NCI-H446 (cell line): ENCODE measurements at regions not wholly inside any gene's neighbourhood (a gene's known extent, or its start where the extent isn't known, plus 50 kb on each side); places are given as distances from the start of the nearest gene placed in this dataset.
A peak's percentile ranks its signal among the peaks of the same experiment; 100 is the strongest.
"Not testable (repeated sequence)": the region's sequence is repeated elsewhere in the genome, so short reads cannot be mapped to it uniquely, and the experiment has no call there.

Source experiments
- DNase-seq, 2 experiments: peaks; one replicate each; lab custom pipeline; 2025; lab: John Stamatoyannopoulos, UW

DNA sequence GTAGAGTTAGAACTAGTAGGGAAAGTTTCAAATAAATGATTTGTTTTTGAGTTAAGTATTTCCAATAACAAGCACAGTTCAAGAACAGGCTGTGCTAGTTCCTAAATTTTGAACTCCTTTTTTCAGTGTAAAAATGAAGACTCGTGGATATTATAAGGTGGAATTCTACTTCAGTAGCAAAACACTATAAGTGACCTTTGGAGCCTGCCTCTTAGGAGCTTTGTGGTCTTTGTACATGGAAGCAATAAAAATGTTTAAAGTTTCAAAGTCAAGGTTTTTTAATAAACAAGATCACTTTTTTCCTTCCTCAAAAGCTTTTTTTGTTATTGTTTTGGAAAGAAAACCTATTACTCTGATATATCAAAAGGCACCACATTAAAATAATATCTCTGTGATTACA is 292.4 kb upstream of the VWC2 start:
- DNase-seq: no peak

DNA sequence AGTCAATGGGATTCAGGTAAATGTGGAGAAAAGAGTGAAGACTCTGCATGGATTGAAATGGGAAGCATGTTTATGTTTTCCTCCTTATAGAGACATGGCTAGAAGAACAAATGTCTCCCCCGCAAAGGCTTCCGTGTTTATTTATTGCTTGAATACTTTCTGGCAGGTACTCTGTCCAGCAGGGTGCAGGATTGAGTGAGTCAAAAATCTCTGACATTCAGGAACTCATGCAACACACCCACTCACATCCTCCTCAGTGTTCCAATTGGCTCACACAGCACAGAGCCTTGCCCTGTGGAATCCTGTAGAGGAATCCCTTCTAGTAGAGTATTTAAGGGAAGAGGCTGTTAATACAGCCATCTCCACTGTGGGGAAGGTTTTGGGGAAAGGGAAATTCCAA is 290.3 kb upstream of the VWC2 start:
- DNase-seq: peak in 1 of 2 experiments; percentile 35

DNA sequence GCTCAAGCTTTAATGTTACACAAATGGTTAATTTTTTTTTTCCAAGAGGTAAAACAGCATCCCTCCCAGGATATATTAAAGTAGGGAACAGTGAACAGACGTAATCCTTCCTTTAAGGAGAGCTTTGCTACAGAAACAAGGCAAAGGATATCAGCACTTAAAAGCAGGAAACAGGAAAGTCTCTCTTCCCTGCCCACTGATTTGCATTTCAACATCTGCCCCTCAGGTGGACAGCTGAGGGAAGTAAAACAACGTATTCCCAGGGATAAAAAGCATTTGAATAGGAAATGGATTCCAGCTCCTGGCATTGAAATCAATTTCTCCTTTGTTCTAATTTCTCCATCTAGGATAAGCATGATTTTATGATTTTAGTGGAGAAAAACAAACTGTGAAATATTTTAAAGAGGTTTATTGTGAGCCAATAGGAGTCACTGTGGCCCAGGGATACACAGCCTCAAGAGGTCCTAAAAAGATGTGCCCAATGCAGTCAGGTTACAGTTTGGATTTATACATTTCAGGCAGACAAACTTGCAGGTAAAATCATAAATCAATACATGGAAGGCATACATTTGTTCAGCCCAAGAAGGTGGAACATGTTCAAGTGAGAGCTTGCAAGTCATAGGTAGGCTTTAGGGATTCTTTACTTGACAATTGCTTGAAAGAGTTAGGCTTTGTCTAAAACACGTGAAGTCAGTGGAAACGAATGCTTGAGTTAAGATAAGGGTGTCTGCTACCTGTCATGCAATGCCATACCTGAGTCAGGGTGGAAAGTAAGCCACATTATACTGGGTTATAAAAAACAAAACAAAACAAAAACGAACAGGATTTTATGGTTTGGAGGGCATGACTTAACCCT is 286.2 kb upstream of the VWC2 start:
- no peak for DNase-seq

DNA sequence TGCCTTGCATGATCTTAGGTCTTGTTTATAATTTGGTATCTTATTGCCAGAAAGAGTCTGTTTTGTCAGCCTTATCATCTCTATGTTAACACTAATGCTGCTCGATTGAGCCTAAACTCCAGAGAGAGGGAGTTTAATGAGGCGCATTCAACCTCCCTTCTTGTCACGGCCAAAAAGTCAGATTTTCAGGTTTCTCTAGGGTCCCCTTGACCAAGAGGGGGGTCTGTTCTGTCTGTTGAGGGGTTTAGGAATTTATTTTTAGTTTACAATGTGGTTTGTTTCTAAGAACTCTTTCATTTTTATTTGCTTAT is 285.7 kb upstream of the VWC2 start:
- no peak for DNase-seq

DNA sequence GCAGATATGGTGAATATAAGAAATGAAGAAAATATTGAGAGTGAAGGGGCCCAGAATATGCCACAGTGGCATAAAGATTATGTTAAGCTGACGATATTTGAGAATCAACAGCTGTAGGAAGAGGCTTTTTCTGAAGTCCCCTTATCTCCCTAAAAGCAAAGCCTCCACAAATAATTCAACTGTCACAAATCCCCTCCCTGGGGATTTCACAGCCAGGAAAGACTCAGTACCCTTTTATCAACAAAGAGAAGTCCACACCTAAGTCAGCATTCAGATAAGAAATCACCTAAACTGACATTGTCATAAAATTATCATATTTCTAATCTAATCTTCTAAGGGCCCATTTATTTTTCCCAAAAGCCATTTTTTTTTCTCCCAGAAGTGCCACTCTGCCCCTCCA is 284.9 kb upstream of the VWC2 start:
- DNase-seq: no peak

DNA sequence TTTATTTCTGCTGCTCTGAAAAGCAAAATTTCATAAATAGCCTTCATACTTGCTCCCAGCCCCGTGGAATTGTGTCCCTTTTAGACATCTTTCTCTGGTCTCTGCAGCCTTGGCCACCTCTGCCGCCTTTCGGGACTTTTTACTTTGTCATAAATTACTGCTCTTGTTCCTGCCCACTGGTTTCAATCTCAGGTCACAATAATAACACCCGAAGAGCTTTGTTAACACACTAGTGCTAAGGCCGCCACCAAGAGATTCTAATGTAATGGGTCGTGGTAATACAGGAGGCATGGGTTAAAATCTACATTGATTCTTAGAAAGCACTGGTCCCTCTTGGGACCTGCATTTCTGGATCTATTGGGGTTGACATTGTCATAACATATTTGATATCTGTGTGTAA is 276.0 kb upstream of the VWC2 start:
- DNase-seq: no peak

DNA sequence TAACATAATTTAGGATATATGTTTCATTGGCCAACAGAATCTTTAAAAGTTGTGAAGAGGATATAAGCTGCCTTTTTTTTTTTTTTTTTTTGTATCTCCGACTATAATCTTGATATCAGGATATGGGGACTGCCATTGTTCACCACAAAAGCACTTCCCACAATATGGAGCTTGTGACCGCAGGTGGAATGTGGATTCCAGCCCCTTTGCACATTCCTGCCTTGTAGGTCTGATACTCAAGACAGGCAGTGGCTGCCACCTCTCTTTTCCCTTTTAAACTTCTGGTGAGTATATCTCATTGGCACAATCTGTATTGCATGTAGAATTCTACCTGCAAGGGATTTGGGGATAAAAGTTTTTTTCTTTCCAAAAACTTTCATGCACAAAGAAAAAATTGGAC is 272.7 kb upstream of the VWC2 start:
- no peak for DNase-seq

DNA sequence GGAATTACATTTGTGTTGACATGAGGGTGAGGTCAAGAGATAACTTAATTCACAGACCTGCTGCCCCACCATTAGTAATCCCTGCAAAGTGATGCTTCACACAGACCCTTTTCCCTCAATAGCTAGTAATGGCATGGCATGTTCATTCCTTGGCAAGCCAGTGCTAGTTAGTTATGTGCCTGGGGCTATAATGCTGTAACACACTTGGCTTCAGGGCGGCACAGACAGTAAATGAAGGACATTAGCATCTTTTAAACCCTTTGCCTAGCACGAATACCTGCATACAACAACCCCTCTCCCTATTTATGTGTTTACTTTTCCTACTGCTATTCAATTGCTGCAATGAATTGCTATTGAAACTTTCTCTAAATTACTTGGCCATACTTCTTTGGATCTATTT is 266.2 kb upstream of the VWC2 start:
- not testable (repeated sequence) for DNase-seq

DNA sequence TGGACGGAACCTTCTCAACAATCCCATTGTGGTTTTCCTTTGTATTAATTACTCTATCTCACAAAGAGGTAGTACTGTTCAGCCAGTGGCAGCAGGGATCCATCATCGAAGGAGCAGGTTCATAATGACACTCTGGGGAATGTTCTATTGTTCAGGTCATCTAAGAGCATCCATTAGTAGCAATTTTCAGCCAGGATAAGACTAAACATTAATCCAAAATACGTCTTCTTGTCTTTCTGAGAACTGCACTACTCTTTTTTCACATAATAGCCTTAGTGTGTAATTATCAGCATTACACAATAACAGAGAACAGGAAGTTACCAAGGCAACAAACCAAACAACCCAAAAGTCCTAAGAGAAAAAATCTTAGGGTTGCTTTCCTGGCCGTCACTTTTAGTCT is 259.5 kb upstream of the VWC2 start:
- no peak for DNase-seq

DNA sequence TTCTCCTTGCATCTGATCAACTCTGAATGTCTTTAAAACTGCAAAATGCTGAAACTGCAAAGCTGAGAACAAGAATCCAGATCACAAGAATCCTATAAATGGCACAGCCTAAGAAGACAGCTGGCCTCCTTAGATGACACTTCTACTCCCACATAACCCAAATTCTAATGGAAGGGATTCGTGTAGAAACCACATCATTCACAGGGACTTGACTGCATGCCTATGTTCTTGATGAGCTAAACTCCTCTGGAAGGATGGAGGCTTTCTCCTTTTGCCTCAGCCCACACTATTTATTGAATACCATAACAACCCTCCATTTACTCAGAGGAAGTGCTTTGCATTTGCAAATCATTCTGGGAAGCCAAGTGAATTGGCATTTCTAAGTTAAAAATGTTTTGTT is 252.5 kb upstream of the VWC2 start:
- DNase-seq: no peak

DNA sequence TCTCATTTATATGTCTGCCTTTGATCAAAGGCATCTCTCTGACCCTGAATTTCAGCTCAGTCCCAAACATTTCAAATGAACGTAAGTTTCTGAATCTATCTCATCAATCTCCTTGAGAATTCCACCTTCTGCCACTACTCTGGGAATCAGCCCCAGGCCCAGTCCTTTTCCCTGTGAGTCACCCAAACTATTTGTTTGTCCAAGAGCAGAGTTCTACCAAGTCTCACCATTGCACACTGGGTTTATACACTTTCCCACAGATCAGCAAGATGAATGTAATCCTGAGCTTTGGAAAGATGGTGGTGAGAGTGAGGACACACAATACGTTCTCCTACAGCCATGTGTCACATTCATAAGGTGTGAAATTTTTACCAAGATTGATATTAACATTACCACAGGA is 251.3 kb upstream of the VWC2 start:
- DNase-seq: no peak

DNA sequence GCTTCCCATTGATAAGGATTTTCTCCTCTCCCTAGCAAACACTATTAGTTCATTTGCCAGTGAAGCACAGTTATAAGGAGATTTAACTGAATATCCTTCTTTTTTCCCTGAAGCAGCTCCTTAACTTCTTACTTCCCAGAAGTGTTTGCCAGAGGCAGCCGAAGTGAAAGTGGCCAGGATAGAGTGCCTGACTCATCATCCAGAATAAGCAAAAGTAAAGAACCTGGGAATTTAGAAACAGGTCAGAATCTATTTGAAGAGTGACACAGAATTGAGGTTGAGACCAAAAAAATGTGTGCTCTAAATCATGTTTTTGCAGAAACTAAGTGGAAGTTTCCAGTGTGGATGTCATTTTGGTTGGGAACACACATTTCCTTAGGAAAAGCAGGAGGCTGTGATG is 249.6 kb upstream of the VWC2 start:
- no peak for DNase-seq

DNA sequence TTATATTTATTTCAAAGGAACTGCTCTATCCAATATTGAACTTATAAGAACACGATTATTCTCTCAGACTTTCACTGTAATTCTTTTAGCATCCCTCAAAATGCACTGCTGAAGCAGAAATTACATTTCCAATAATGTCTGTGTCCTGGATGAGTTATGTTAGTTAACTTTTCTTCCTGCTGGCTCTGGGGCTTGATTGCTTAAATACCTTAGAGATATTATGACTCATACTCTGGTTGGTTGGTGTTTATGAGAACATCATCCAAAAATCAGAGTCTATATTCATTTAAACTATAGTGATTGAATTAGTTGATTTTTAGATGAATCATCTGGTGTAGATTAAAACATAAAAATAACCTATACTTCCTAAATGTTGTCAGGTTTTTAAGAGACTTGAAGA is 246.3 kb upstream of the VWC2 start:
- no peak for DNase-seq

DNA sequence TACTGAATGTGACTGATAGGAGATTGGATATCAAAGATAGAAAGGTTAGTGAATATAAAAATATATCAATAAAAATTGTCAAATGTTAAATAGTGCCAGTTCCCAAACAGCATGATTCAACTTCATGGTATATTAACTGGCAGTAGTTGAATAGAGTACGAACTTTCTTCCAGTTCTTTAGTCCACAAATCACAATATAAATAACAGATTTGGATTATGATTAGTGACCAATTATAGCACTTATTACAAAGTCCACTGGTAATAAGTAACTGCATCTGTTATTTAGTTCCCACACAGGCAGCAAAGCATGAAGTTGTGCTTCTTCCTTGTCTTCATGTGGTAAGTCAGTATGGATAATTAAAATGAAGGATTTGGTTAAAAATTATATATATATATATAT is 243.0 kb upstream of the VWC2 start:
- no peak for DNase-seq

DNA sequence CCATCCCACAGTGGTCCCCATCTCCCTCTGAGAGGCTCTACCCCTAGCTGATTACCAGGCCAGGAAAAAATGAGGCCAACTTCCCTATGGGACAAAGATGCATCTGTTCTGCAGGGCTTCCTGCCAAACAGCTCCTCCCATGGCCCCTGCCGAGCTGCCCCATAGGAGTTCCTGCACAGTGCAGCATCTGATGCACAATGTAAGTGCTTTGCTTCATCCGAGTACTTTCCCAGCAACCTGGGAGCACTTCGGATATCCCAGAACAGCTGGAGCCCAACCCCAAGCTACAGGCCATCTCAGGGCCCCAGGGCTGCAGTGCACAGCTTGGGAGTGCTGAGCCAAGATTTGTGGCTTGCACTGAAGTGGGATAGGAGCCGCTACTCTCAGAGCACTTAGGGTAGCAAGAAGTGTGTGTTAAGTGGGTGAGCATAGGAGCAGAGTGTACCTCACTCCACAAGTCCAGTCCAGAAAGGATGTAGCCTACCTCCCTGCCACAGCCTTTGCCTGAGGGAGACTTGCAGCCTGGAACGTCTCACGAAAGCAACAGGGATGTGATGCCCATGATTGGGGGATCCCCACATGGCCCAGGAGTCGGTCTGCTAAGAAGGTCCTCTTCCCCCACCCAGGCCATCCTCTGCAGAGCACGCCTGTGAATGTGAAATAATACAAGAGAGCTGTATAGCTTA is 209.6 kb upstream of the VWC2 start:
- DNase-seq: peak; percentile 18 to 67

DNA sequence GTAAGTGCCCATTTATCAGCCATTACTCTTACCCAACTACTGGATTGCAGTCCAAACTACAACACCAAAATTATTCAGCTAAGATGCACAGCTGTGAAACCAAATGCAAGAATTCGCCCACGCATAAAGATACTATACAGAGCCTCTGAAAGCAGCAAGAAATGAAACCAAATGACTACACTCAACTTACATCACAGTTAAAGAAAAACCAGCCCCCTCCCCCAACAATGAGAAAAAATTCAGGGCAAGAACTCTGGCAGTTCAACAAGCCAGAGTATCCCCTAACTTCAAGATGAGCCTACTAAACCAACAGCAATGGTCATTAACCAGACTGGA is 209.1 kb upstream of the VWC2 start:
- no peak for DNase-seq

DNA sequence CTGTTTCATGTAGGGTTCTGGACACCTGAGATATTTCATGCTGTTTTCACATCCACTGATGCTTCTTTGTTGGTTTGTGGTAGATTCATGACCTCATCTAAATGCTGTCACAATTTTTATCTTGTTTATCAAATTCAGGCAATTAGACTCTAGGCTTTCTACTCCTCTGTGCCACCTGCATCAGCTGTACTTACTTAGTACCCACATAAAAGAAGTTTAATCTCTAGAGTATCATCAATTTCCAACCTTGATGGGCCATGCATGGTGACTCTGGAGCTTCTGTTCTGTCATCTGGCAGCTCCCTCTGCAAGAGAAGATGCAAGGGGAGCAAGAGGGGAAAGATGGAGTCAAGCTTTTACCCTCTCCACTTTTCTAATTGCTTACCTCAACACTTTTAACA is 195.9 kb upstream of the VWC2 start:
- DNase-seq: no peak

DNA sequence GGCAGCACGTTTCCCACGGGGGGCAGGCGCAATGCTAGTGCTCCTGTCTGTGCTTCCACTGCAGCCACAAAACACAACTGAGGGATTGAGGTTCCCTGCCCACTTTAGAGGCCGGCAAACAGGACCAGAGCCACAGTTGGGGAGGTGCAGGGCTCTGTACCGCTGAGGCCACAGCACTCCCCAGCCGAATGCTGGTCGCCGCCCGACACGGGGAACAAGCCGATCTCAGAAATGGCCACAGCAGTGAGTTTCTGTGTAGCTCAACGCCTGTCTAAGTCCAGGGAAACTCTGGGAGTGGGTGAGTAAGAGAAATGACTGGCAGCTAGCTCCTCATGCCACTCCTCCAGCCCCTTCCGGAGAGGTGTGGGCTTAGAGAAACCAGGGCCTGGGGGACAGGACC is 194.0 kb upstream of the VWC2 start:
- no peak for DNase-seq

DNA sequence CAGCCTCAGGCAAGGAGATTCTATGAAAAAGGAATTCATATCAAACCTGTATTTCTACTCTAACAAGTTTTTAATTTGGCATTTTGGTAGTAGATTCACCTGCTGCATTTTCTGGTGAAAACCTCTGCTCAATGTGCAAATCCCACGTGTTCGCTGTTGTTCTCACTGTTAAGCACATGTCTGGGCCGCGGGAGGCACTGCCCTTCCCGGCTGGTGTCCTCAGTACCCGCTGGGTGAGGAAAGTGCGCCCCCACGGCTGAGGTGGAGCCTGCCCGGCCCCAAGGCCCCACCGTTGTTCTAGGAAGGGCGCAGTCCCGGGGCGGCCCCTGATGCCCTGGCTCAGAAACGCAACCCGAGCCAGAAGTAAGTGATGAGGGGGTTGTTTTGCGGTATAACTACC is 193.4 kb upstream of the VWC2 start:
- DNase-seq: no peak

DNA sequence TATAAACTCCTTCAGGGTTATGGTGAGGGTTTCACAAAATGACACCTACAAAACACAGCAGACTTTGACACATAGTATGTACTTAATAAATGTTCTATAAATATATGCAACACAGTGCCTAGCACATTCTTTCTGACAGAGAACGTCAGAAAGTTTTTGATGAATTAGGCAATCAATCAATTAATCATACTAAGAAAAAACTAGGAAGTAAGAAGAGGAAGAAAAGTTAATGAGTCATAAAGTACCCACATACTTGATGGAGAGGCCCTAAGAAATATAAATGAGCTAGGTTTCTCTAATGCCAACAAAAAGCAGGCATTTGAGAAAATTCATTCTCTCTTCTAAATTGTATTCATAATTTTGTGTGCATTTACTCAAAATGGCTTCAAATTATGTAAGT is 192.7 kb upstream of the VWC2 start:
- DNase-seq: no peak

DNA sequence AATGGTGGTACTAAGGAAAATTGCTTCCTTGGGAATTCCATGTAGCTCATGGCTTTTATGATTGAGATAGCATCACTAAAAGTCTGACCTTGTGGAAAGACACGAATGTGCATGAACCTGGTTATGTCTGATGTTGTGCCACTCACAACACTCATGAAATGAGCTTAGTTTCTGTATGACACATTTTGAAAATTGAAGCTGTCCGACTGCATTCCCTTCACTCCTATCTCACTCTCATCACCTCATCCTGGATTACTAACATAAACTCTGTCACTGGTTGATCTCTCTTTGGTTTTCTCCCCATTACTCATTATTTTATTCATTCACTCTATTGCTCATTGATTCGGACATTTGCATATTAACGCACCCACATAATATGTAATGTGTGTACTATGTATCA is 190.0 kb upstream of the VWC2 start:
- DNase-seq: no peak

DNA sequence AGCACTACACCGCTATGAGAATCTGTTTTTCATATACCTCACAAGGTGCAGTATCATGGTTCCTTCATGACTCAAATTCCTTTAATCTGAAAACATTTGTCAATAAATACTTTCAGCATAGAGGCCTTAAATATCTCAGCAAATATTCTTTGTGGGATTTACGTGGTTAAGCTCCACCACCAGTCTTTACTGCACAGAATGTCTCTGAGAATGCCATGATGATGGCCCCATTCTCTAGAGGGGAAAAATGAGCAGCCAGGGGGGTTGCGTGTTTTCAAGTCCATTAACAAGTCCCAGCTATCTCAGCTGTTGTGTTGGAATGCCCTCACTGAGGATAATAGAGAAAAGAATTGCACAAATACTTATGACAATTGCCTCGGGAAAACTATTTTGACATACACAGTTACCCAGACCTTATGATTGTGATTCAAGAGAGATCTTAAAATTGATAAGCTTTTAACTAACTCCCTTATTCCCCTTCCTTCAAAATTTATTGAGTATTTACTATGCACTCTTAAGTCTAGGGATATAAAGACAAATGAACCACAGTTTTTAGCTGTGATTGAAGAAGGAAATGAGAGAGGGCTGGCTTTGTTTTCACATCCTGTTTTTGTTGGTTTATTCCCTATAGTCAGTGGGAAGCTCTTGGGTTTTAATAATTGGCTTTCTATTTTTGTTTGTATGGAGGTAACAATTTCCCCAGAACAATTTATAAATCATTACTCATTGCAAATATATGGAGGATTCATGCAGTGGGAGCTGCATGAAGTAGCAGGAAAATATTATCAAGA is 176.5 kb upstream of the VWC2 start:
- DNase-seq: no peak

DNA sequence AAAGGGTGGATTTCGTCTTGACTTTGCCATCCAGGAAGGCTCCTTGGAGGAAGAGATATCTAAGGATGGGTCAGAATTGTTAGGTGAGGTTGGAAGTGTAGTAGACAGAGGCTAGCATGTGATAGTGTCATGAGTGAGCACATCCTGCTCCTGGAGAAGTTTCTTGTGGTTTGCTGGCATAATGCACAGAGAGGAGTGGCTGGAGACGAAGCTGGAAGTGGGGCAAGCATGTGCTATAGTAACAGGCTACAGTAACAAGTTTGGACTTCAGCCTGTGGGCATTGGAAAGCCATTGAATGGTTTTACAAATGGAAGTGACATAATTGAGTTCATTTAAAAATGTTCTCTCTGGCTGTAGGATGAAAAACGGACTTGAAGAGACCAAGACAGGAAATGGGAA is 175.6 kb upstream of the VWC2 start:
- no peak for DNase-seq
